GM10266 (cell line): ENCODE measurements at regions not wholly inside any gene's neighbourhood (a gene's known extent, or its start where the extent isn't known, plus 50 kb on each side); places are given as distances from the start of the nearest gene placed in this dataset.

Experiments used
- DNase-seq: peaks from one replicate; pipeline ENCODE4 v3.0.0; 2012; ENCODE audit errors: extremely low spot score
- TF ChIP-seq, protein P1 (sequence below): IDR thresholded peaks from 2 replicates; pipeline ENCODE4 v1.5.1; 2012; ENCODE audit warnings: mild to moderate bottlenecking, low read depth; ENCODE audit not compliant: control insufficient read depth, insufficient read depth; ENCODE audit errors: missing control alignments

- TF ChIP-seq, protein P1, sequence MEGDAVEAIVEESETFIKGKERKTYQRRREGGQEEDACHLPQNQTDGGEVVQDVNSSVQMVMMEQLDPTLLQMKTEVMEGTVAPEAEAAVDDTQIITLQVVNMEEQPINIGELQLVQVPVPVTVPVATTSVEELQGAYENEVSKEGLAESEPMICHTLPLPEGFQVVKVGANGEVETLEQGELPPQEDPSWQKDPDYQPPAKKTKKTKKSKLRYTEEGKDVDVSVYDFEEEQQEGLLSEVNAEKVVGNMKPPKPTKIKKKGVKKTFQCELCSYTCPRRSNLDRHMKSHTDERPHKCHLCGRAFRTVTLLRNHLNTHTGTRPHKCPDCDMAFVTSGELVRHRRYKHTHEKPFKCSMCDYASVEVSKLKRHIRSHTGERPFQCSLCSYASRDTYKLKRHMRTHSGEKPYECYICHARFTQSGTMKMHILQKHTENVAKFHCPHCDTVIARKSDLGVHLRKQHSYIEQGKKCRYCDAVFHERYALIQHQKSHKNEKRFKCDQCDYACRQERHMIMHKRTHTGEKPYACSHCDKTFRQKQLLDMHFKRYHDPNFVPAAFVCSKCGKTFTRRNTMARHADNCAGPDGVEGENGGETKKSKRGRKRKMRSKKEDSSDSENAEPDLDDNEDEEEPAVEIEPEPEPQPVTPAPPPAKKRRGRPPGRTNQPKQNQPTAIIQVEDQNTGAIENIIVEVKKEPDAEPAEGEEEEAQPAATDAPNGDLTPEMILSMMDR: no peak
- no peak for DNase-seq
Observed at GRCh38 chr2:128662051-128662471, 343.4 kb upstream of the HS6ST1 start.

DNA sequence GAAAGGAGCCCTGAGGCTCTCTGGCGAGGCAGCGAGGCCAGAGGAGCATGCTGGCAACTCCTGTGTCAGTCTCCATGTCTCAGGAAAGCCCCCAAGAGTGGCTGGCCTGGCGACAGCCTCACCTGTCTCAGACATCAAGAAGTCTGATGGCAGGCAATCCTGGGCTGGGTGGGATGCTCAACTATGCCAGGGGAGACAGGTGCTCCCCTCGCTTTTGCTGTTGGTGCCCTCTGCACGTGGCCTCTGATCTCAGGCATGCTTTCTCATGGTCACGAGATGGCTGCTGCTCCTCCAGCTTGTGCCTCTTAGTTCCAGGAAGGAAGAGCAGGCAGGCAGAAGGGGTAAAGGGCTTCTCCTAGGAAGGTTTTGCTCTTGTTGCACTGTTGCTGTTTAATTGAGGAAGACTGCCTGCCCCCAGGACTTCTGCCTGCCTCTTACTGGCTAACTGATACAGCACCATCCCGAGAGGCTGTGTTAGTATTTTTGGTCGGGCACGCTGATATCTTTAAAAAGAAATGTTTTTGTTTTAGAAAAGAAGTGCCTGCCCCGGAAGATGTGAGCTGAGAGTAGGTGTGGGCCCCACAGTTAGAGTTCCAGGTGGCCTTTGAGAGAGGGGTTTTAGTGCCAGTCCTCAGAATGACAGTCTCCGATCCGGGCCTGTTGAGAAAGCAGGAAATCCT, 344.8 kb upstream of the HS6ST1 start:
- TF ChIP-seq, protein P1: no peak
- no peak for DNase-seq

DNA sequence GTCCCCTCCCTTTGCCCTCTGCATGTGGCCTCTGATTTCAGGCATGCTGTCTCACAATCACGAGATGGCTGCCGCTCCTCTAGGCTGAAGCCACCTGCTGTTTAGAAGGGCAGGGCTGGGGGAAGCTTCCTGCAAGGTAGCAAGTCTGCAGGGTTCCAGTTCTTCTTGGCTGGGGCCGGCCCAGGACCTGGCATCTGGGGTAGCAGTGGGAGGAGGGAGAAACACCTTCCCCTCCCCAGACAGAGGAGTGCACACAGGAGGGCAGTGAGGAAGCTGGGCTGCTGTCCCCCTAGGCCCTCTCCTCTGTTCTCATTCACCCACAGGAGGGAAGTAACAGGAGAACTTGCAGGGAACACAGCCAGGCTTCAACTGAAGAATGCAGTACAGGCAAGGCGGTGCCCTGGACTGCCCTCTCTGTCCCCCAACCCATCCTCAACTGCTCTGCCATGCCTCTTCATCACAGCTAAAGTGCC, 345.9 kb upstream of the HS6ST1 start:
- no peak for DNase-seq
- TF ChIP-seq, protein P1: no peak

GRCh38 chr2:128665113-128665512, 346.4 kb upstream of the HS6ST1 start:
- TF ChIP-seq, protein P1: no peak
- no peak for DNase-seq

DNA sequence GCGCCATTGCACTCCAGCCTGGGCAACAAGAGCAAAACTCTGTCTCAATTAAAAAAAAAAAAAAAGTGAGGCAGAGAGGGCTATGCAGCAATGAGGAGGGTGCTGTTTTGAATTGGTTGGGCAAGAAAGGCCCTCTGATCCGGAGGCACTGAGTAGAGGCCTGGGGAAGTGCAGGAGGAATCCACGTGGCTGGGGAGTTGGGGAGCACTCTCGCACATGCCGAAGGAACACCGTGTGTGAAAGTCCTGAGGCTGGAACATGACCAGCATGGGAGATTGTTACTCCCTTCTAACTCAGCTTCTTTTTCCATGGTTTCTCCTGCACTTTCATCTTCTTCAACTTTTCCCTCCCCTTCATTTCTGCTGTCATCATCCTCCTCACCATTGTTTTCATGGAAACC, 347.9 kb upstream of the HS6ST1 start:
- TF ChIP-seq, protein P1: no peak
- no peak for DNase-seq

DNA sequence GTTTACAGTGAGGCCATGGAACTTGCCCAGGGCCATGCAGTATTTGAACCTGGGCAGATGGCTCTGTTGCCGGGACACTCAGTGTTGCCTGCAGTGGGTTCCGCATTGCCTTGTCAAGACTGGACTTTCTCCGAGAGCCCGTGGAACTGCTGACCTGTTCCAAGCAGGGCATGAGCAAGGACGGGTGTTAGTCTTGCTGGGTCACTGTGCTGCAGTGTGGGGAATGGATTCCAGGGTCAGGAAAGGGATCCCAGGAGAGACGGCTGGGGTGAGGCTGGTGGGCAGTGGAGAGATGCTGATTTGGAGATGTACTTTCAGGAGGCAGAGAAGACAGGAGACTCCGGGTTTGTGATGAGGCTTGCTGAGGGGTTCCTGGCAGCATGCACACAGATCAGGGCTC, 348.7 kb upstream of the HS6ST1 start:
- DNase-seq: no peak
- TF ChIP-seq, protein P1: no peak

- TF ChIP-seq, protein P1: no peak
- DNase-seq: no peak
Observed at GRCh38 chr2:128668946-128669345, 350.3 kb upstream of the HS6ST1 start.
